Myocyte (in vitro differentiated cells): ENCODE measurements at regions not wholly inside any gene's neighbourhood (a gene's known extent, or its start where the extent isn't known, plus 50 kb on each side); places are given as distances from the start of the nearest gene placed in this dataset.
A peak's percentile ranks its signal among the peaks of the same experiment; 100 is the strongest.
"Not testable (repeated sequence)": the region's sequence is repeated elsewhere in the genome, so short reads cannot be mapped to it uniquely, and the experiment has no call there.

ENCODE experiments used
- DNase-seq: peaks from one replicate; pipeline ENCODE4 v3.0.0-alpha.2; 2012; ENCODE audit warnings: low read depth

DNA sequence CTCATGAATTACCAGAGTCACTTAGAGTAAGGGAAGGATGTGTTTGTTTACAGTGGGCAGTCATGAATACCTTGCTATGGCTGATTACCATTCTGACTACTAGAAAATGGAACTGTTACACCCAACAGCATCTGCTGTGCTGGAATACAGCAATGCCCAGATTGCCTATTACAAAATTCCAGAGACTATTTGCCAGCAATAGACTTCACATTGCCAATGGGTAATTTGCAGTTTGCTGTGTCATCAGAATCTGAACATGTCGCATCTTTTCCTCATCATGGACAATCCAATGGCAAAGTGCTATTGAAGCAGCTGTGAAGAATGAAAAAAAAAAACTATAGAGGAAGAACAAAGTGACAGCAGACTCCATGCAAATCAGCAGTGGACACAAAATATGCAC, 356.6 kb downstream of the CXXC4 start:
- no peak for DNase-seq

DNA sequence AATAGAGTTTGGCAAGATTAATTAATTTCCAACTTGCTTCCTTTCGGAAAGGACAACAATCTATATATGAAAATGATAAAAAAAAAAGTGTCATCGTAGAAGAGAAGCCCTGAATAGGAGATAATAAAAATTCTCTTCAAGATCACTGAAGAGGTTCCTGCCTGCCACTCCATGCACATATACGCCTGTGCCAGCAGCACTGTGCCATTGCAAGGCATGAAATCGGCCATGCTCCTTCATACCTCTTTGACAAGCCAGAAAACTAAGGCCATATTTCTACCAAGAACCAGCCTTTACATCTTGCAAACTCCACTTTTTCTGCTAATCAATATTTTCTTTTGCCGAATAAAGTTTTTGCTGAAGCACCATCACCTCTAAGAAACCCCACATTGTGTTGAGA, 365.5 kb downstream of the CXXC4 start:
- no peak for DNase-seq

DNA sequence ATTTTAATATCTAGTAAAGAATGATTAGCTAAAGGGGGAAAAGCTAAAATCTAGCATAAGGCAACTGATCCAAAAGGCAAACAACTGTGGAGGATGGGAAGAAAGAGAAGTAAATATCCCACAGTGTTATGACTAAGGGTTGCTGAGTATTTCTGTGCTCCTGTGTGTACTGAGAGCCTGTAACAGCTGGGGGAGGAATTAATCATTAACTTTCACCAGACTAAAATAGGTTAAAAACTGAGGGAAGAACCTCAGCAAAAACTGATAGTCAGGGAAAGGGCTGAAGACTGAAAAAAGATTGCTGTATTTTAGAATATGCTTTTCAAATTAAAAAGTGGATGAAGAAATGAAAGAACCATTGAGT, 365.9 kb downstream of the CXXC4 start:
- DNase-seq = no peak

GRCh38 chr4:104128031-104128849, 366.5 kb downstream of the CXXC4 start:
- no peak for DNase-seq

- DNase-seq = no peak
Observed at GRCh38 chr4:104123021-104123420, 371.7 kb downstream of the CXXC4 start.

GRCh38 chr4:104117776-104118175, 376.9 kb downstream of the CXXC4 start:
- DNase-seq = no peak

- no peak for DNase-seq
Observed at GRCh38 chr4:104113850-104114249, 380.8 kb downstream of the CXXC4 start.

- no peak for DNase-seq
Observed at GRCh38 chr4:104099141-104099540, 379.4 kb upstream of the TACR3 start.

DNA sequence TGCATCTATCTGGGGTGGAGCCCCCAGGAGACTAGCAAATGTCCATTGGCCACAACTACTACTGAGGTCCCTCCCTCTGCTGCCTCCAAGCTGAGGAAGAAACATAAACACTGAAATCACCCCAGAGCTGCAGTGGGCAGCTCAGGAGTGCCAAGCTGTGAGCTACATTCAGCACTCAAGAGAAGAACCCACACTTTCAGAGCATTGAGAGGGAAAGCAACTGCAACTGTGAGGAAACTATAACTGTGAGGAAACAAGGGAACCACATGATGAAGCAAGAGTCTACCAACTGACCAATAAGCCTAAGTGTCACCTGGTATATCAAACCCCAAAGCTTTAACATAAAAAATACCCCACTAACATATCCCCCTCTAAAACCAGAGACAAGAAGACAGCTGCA, 373.5 kb upstream of the TACR3 start:
- no peak for DNase-seq

DNA sequence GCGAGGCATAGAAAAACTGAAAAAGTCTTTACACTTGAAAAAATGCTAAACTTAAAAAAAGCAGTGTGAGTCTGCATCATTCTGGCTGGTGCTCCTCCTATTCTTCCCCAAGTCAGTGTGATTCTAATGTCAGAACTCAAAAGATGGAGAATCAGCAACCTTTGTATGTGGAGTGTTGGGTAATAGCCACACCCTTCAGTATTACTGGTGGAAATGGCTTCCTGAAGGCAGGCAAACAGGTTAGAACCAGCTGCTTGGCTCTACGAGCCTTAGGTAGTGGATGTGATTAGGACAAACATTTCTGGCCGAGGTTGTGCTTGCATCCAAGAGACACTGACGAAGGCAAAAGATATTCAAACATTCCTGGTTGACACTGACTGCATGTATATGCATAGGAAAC, 353.4 kb upstream of the TACR3 start:
- DNase-seq = no peak

DNA sequence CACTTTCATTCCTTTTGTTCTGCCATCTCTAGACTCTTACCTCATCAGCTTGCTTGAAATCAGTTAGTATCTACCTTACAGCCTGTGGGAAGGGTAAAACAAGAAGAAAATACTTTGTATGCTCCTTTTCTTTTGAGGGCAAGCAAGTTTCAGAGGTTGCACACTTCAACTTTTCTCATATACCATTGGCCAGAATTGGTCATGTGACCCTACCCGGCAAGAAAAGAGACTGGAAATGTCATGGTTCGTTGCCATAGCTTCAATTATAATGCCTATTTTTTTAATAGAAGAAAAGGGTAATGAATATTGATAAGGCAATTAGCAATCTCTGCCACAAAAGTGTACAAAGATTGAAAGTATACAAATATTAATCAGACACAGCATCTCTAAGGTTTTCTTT, 346.7 kb upstream of the TACR3 start:
- DNase-seq = no peak

DNA sequence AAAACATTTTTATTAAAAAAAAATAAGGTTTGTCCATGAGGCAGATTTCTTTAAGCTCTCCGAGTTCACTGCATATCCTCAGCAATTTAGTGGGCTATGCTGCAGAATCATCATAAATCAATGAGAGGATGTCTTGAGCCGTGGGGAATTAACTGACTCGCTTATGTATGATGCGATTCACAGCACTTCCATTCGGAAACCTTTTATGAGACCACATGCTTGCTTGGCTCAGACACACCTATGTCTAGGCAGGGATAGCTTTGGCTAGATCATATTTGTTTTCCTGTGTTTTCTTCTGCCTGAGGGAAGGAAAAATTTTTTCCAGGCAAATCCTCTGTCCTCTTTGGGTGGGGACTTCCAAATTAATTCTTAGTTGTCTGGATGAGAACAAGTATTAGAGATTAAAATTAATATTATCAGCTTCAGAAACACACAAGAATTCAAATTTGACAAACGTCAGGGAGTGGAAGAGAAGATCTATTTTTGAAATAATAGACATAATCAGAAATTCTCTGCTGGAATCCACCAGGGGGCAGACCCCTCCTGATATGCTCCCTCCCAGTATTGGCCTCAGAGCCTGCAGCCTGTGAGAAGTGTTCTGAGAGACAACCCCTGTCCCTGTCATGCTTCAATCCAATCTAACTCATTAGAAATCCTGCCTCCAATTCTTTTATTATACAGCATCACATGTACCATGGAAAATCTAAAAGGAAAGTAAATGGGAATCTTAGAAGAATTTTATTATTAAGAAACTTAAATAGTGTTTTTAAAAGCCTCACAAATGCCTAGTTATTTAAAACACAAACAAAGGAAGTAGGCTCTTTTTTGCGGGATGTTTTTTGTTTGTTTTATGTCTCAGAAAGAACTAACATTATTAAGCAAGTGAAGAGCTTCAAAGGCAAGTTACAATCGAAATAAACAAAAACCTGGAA, 345.1 kb upstream of the TACR3 start:
- peak; percentile 54 for DNase-seq

DNA sequence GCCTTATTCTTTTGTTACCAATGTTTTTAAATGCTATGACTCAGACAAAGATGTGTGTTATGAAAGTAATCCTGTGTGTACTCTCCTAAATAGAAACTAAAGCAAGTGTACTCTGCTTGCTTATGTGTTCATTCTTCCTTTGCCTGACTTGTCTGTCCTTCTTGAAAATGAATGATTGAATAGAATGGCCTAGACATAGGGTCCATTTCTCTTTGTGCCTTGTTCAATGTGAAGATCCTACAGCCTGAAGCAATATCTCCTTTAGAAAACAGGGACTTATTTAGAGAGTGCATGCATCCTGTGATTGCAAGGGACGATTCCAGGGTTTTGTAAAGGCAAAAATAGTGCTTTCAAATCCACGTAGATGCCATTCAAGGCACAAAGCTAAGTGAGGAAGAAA, 343.6 kb upstream of the TACR3 start:
- no peak for DNase-seq

DNA sequence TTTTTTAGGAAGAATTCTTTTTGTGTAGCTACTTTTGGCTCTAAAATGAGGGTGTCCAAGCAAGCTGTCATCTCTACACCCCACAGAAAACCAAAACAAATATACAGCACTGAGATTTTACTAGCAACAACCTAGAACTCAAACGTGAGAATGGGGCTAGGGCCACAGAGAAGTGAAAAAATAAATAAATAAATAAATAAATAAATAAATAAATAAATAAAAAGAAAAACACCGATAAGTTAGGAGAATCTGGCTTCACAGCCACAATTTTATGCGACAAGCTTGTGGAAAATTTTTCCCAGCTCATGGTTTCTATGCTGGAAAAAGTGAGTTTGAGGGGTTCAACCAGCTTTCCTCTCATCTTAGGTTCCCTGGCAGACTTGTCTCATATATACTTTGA, 324.6 kb upstream of the TACR3 start:
- DNase-seq = no peak

- DNase-seq = no peak
Observed at GRCh38 chr4:104032896-104033295, 313.1 kb upstream of the TACR3 start.

DNA sequence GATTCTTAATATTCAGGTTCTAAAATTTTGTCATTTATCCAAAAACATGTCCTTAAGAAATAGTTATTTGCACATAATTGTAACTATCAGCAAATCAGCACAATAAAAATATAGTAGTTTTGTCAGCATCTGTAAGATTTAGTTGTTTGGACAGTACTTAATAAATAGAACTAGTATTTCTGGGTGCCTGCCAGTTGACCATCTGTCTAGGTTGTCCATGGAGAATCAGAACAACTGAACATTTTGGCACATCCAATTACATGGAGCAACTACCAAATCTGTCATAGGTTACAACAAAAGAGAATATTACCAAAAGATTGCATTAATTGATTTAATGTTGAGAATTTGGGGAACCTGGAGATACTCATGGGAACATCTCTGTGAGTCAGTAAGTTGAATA, 305.5 kb upstream of the TACR3 start:
- no peak for DNase-seq

- no peak for DNase-seq
Observed at GRCh38 chr4:104022831-104023230, 303.0 kb upstream of the TACR3 start.

- no peak for DNase-seq
Observed at GRCh38 chr4:104022226-104022625, 302.4 kb upstream of the TACR3 start.

DNA sequence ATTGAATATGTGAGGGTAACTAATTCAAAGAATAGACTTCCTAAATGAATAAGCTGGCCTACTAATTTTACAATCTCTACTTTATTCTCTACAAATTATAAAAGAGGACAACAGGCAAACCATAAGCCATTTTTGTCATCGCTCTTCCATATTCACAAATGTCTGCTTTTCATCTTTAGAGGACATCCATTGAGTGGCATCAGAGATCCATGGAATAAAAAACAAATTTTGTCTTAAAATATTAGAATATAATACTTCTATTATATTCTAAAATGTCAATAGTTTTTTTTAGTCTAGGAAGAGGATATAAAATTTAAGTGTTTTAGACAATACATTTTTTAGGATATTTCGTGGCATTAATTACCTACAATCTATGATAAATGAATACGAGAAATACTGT, 300.9 kb upstream of the TACR3 start:
- DNase-seq = no peak

- no peak for DNase-seq
Observed at GRCh38 chr4:104017213-104017612, 297.4 kb upstream of the TACR3 start.

DNA sequence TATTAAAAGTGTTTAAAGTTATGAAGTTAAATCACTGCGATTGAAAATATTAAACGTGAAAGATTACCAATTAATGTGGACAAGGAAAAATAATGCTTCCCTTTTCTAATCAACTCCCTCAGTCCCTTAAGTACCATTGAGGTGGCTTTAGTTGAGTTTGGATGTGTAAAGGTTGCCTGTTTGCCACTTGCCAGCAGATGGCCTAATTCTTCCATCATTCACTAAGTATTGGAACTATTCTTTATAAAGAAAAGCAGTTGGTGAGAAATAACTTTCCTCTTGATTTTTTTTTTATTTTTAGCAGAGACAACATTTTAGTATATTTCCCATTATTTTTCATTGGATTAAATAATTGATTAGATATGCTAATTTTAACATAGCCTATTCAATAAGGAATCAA, 295.9 kb upstream of the TACR3 start:
- no peak for DNase-seq

GRCh38 chr4:104010722-104011121, 290.9 kb upstream of the TACR3 start:
- no peak for DNase-seq

- DNase-seq = not testable (repeated sequence)
Observed at GRCh38 chr4:104002318-104002717, 282.5 kb upstream of the TACR3 start.
